H1 (cell line): ENCODE measurements at regions not wholly inside any gene's neighbourhood (a gene's known extent, or its start where the extent isn't known, plus 50 kb on each side); places are given as distances from the start of the nearest gene placed in this dataset.

Experiments
- BACH1 ChIP-seq: IDR thresholded peaks from 2 replicates; pipeline ENCODE4 v1.6.1; 2012; ENCODE audit warnings: low read length, improper control_type of control experiment
- BCL11A ChIP-seq, 2 experiments: IDR thresholded peaks; one replicate each; pipeline ENCODE4 v1.6.1; 2011; ENCODE audit warnings: low read depth in 2 of 2, low read length in 2 of 2, mild to moderate bottlenecking in 2 of 2
- CBX5 ChIP-seq: fragments of 300-800, 300-1000 bp; sonication (generic); IDR thresholded peaks from 2 replicates; pipeline ENCODE4 v1.7.1; 2016; ENCODE audit warnings: antibody characterized with exemption, low read length, low read depth
- CHD1 ChIP-seq: IDR thresholded peaks from 2 replicates; pipeline ENCODE4 v1.6.1; 2012; ENCODE audit warnings: low read depth, low read length, improper control_type of control experiment
- EZH2 ChIP-seq: fragments of 200-600 bp; sonication (generic); IDR thresholded peaks from 2 replicates; pipeline ENCODE4 v1.7.1; 2012; ENCODE audit warnings: low read depth, mild to moderate bottlenecking, moderate library complexity, low read length, inconsistent platforms; ENCODE audit not compliant: severe bottlenecking
- POU5F1 ChIP-seq: IDR thresholded peaks from 2 replicates; pipeline ENCODE4 v1.6.1; 2011; ENCODE audit warnings: low read depth, mild to moderate bottlenecking, low read length, moderate library complexity
- SIX5 ChIP-seq: IDR thresholded peaks from 2 replicates; pipeline ENCODE4 v1.6.1; 2011; ENCODE audit warnings: mild to moderate bottlenecking, low read depth, low read length
- TCF12 ChIP-seq: IDR thresholded peaks from 2 replicates; pipeline ENCODE4 v1.6.1; 2011; ENCODE audit warnings: low read depth, mild to moderate bottlenecking, low read length
- TF ChIP-seq, protein P1 (sequence below): IDR thresholded peaks from 2 replicates; pipeline ENCODE4 v1.6.1; 2012; ENCODE audit warnings: low read length, inconsistent platforms

DNA sequence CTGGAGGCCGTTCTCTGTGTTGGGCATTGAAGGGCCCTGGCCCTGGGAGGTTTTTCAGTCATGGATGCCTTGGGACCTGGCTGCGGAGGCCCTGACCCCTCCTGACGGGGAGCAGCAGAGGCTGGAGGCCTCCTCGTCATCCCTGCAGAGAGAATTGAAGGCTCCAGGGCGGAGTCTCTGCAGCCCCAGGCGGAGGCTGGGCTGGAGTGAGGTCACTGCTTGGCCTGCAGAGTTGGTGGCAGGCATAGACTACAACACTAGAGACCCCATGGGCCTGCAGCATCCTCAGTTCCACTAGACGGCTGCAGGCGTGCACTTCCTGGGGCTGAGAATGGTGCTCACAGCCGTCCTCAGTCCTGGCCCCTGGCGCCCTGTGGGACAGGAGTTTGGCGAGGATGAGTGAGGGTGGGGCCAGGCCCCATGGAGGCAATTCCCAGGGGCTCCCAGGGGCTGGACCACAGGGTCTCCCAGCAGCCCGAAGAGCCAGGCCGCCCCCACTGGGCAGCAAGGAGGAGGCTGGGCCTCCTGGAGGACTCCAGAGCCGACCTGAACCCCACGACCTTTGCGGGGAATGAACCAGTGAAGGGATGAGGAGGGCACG lies 1194.9 kb downstream of the BRD1 start (continued):
- TF ChIP-seq BCL11A (IDR thresholded peaks at IDR 0.05; ENCODE audit: low read depth in 2 of 2, low read length in 2 of 2) = no peak
- no peak for TF ChIP-seq TCF12
- TF ChIP-seq CHD1 = no peak
- no peak for TF ChIP-seq POU5F1
- TF ChIP-seq, protein P1, sequence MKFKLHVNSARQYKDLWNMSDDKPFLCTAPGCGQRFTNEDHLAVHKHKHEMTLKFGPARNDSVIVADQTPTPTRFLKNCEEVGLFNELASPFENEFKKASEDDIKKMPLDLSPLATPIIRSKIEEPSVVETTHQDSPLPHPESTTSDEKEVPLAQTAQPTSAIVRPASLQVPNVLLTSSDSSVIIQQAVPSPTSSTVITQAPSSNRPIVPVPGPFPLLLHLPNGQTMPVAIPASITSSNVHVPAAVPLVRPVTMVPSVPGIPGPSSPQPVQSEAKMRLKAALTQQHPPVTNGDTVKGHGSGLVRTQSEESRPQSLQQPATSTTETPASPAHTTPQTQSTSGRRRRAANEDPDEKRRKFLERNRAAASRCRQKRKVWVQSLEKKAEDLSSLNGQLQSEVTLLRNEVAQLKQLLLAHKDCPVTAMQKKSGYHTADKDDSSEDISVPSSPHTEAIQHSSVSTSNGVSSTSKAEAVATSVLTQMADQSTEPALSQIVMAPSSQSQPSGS = no peak
- no peak for TF ChIP-seq SIX5
- TF ChIP-seq CBX5 = no peak
- TF ChIP-seq BACH1 = no peak
- TF ChIP-seq EZH2 = no peak
